KOPT-K1 (cell line): ENCODE measurements at regions not wholly inside any gene's neighbourhood (a gene's known extent, or its start where the extent isn't known, plus 50 kb on each side); places are given as distances from the start of the nearest gene placed in this dataset.
"Not testable (repeated sequence)": the region's sequence is repeated elsewhere in the genome, so short reads cannot be mapped to it uniquely, and the experiment has no call there.

ENCODE experiments used
- H3K27ac ChIP-seq: fragments of 200-600 bp; sonication (generic); 2 replicates; pipeline ENCODE4 v1.5.1; 2016; ENCODE audit warnings: antibody characterized with exemption, mild to moderate bottlenecking, low read depth, low read length; ENCODE audit not compliant: poor library complexity, severe bottlenecking
- H3K36me3 ChIP-seq: fragments of 200-600 bp; sonication (generic); 2 replicates; pipeline ENCODE4 v1.5.1; 2017; ENCODE audit warnings: antibody characterized with exemption, mild to moderate bottlenecking, low read length, moderate library complexity; ENCODE audit not compliant: insufficient read depth
- H3K9me3 ChIP-seq: fragments of 200-600 bp; sonication (generic); 2 replicates; pipeline ENCODE4 v1.5.1; 2017; ENCODE audit warnings: antibody characterized with exemption, low read length, mild to moderate bottlenecking; ENCODE audit not compliant: insufficient read depth, poor library complexity, severe bottlenecking

GRCh38 chr21:14903172-14903865 is 161.5 kb downstream of the NRIP1 start:
- Histone ChIP-seq H3K36me3 (no peaks in the 10 kb centered on the region), H3K9me3 (no peaks in the 10 kb centered on the region), H3K27ac (no peak overlapping the region)

DNA sequence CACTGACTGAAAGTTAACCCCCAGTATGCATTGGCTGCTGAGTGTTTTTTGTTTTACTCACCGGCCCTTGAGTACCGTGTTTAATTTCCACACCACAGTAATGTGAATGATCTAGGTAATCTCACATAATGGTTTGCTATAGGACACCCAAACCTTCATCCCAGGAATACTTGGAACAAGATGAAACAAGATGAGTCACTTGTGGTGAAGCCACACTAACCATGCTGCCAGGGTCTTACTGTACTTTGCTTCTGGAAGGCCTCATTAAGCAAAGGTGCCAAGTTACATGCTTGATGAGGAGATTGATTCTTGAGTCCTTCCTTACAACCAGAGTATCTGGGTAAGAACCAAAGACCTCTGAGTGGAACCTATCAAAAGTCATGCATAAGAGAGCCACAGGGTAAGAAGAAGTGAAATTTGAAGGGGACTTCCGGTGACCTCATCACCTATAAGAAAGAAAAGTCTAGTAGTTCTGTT is 163.3 kb downstream of the NRIP1 start:
- Histone ChIP-seq H3K9me3 (no peaks in the 10 kb centered on the region), H3K27ac (no peak overlapping the region), H3K36me3 (no peaks in the 10 kb centered on the region)

GRCh38 chr21:14900611-14901010 is 164.2 kb downstream of the NRIP1 start:
- Histone ChIP-seq H3K36me3 (no peaks in the 10 kb centered on the region), H3K9me3 (no peaks in the 10 kb centered on the region), H3K27ac (no peak overlapping the region)

DNA sequence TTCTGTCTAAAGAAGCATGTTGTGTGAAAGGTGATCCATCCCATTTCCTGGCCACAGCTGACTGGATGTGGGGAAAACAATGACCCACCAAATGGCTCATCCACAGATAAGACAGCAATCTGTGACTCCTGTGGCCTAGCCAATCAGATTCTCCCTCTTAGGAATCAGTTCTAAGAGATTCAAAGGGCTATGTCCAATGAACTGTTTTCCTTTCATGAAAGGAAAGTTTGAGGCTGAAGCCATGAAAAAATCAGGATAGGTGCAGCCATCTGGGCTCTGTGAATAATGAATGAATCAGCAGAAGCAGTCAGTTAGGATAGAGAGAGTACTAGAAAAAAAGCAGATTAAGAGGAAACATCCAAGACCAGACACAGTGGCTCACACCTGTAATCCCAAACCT is 164.7 kb downstream of the NRIP1 start:
- Histone ChIP-seq H3K9me3 (no peaks in the 10 kb centered on the region), H3K27ac (no peak overlapping the region), H3K36me3 (no peaks in the 10 kb centered on the region)

GRCh38 chr21:14895792-14896191 is 169.0 kb downstream of the NRIP1 start:
- H3K27ac ChIP-seq = no peak overlapping the region
- no peaks in the 10 kb centered on the region for H3K9me3 ChIP-seq
- H3K36me3 ChIP-seq = no peaks in the 10 kb centered on the region

DNA sequence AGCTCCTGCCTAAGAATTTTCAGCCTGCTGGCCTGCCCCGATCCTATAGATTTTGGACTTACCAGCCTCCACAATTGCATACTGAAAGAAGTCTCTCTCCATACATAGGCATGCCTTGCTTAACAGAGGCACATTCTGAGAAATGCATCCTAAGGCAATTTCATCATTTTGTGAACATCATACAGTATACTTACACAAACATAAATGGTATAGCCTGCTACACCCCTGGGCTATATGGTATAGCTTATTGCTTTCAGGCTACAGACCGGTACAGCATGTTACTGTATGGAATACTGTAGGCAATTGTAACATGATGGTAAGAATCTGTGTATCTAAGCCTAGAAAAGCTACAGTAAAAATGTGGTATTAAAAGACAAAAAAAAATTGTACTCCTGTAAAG is 174.7 kb downstream of the NRIP1 start:
- Histone ChIP-seq H3K36me3 (no peaks in the 10 kb centered on the region), H3K27ac (no peak overlapping the region), H3K9me3 (no peaks in the 10 kb centered on the region)

- Histone ChIP-seq H3K36me3 (no peaks in the 10 kb centered on the region), H3K27ac (no peak overlapping the region), H3K9me3 (no peaks in the 10 kb centered on the region)
Observed at GRCh38 chr21:14889080-14889810, 175.6 kb downstream of the NRIP1 start.

GRCh38 chr21:14888202-14888601 is 176.6 kb downstream of the NRIP1 start:
- Histone ChIP-seq H3K27ac (no peak overlapping the region), H3K9me3 (no peaks in the 10 kb centered on the region)

DNA sequence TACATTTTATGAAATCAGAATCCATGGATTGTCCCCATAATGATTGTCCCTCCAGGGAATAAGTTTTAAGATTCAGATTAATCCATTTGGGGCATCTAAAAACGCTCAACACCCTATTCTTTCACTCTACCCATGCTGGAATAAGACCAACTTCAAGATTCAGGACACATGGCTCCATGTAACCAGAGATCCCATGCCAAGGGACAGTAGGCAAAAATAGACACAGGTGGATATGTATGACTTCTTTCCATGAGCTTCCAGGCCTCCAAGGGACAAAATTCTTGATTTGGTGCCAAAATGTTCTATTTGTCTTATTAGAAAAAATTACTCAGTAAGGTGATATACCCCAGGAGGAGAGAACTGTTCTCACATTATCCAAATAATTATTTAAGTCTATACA is 178.8 kb downstream of the NRIP1 start:
- no peaks in the 10 kb centered on the region for H3K36me3 ChIP-seq
- no peak overlapping the region for H3K27ac ChIP-seq
- no peaks in the 10 kb centered on the region for H3K9me3 ChIP-seq

More at GRCh38 chr21:14888202-14888601, 176.6 kb downstream of the NRIP1 start:
- H3K36me3 ChIP-seq = no peaks in the 10 kb centered on the region

GRCh38 chr21:14883351-14883750 is 181.4 kb downstream of the NRIP1 start:
- Histone ChIP-seq H3K27ac (no peak overlapping the region), H3K9me3 (no peaks in the 10 kb centered on the region), H3K36me3 (no peaks in the 10 kb centered on the region)

DNA sequence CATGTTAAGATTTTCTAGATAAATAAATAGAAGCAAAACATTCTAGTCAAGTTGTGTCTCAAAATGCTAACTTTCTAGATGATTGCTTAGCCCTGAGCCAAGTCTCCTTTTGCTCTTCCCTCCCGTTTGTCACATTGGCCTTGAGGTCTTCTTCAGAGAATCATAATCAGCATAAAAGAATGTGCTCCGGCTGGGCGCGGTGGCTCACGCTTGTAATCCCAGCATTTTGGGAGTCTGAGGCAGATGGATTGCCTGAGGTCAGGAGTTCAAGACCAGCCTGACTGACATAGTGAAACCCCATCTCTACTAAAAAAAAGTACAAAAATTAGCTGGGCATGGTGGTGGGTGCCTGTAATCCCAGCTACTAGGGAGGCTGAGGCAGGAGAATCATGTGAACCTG is 182.3 kb downstream of the NRIP1 start:
- H3K36me3 ChIP-seq, H3K27ac ChIP-seq, H3K9me3 ChIP-seq: not testable (repeated sequence)

GRCh38 chr21:14881863-14882499 is 182.8 kb downstream of the NRIP1 start:
- Histone ChIP-seq H3K36me3 (no peaks in the 10 kb centered on the region), H3K27ac (no peak overlapping the region), H3K9me3 (no peaks in the 10 kb centered on the region)

GRCh38 chr21:14880922-14881321 is 183.9 kb downstream of the NRIP1 start:
- no peaks in the 10 kb centered on the region for H3K9me3 ChIP-seq
- no peaks in the 10 kb centered on the region for H3K36me3 ChIP-seq
- no peak overlapping the region for H3K27ac ChIP-seq

DNA sequence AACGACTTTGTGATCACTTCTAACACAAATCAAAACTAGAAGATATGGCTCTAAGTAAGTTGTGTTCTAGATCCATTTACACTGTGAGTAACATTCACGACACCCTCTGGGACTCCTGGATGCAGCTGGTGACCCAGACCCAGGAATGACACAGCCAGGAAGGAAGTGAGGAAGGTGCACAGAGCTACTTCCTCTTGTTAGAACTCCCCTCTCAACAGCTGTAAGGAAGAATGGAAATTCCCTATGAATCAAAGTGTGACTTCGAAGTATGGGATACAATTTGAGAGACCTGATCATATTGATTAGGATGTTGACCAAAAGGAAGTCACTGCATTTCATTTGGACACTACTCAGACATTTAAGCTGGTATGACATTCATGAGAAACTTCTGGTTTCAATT is 185.3 kb downstream of the NRIP1 start:
- H3K36me3 ChIP-seq = no peaks in the 10 kb centered on the region
- H3K27ac ChIP-seq = no peak overlapping the region
- no peaks in the 10 kb centered on the region for H3K9me3 ChIP-seq

GRCh38 chr21:14878971-14879370 is 185.8 kb downstream of the NRIP1 start:
- Histone ChIP-seq H3K9me3 (no peaks in the 10 kb centered on the region), H3K36me3 (no peaks in the 10 kb centered on the region), H3K27ac (no peak overlapping the region)
